ENCODE measurements at regions not wholly inside any gene's neighbourhood (a gene's known extent, or its start where the extent isn't known, plus 50 kb on each side); places are given as distances from the start of the nearest gene placed in this dataset.

- no peak for DNase-seq
Observed at GRCh38 chr6:83792846-83793245, 60.3 kb upstream of the RIPPLY2 start.

DNA sequence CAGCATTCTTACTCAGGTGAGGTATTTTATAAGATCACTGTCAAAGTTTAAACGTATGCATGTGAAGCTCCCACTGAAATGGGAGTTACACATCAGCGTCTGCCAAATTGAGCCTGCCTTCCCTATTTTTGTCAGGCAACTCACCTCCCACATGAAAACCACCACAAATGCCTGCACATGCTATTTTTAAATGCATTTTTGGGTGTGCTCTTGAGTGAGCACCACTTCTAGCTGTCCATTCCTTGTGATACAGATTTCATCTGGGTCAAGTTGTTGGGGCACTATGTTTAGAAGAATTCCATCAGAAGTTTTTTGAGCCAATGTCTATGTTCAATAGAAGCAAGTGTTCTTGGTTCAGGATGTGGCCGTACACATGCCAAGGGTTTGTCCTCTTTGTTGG lies 71.7 kb upstream of the RIPPLY2 start:
- no peak for DNase-seq

DNA sequence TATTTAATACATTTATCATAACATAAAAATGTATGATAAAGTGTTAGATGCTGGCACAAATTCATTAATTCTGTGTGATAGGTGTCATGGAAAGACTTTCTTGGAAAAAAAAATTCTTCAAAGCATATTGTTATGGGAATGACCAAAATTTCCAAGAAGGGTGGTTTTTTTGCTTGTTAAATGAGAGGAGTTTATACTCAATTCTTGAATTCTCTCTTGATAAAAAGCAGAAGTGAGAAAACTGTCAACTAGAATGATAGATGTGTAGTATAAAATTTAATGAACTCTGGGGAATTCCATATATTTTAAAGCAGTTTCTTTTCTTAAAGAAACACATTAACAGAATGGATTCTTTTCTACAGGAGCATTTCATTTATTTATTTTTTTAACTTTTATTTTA lies 62.0 kb upstream of the SNAP91 start:
- DNase-seq = no peak

GRCh38 chr6:83769413-83769812 lies 60.5 kb upstream of the SNAP91 start:
- no peak for DNase-seq

DNA sequence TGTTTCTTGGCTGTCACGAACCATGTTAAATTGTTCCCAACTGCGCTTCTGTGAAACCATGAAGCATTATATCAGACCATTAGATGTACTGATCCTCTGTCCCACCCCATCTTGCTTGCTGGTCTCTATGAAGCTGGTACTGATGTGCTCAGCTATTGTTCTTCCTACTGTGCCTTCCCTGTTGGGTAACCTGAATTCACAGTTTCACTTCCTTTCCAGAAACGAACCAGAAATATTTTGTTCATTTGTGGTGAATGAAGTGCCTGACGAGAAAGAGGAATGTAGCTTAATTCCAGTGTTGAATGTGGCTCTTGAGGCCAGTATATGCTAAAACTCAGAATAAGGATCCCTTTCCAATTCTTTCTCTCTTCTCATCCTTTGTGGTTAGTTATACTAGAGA lies 58.1 kb upstream of the SNAP91 start:
- peak; percentile 3 to 24 (median 7) for DNase-seq
